SK-N-SH (cell line): ENCODE measurements at regions not wholly inside any gene's neighbourhood (a gene's known extent, or its start where the extent isn't known, plus 50 kb on each side); places are given as distances from the start of the nearest gene placed in this dataset.
"Not testable (repeated sequence)": the region's sequence is repeated elsewhere in the genome, so short reads cannot be mapped to it uniquely, and the experiment has no call there.

ENCODE experiments used
- CTCF ChIA-PET: fragments of 300-600, 350-600 bp; formaldehyde crosslinking; extraction: SDS; loops from one replicate; lab custom pipeline; 2021; lab: Yijun Ruan, JAX
- POLR2A ChIA-PET: fragments of 350-600 bp; sonication (Branson Sonifier 250); formaldehyde crosslinking; extraction: SDS; loops from one replicate; lab custom pipeline; 2020; ENCODE audit warnings: antibody characterized with exemption, inconsistent platforms; lab: Yijun Ruan, JAX
- DNase-seq: peaks from one replicate; pipeline ENCODE4 v3.0.0; 2012
- H2AFZ ChIP-seq: fragments of 200-600 bp; sonication (generic); 2 replicates; pipeline ENCODE4 v1.8.1; 2016; ENCODE audit warnings: antibody characterized with exemption, mild to moderate bottlenecking, low read depth
- H3F3A ChIP-seq: fragments of 200-600 bp; sonication (generic); replicated peaks from 2 replicates; pipeline ENCODE3; 2016; ENCODE audit warnings: antibody characterized with exemption, mild to moderate bottlenecking; ENCODE audit not compliant: insufficient read depth
- H3K27ac ChIP-seq, 2 experiments: fragments of 200-500 bp in 1 of 2; fragments of 200-600 bp in 1 of 2; sonication (Bioruptor generic) in 1 of 2; sonication (generic), shearing (Covaris generic) in 1 of 2; 2 replicates each; pipeline versions ENCODE4 v1.5.1 to v1.6.1; 2014 to 2016; ENCODE audit warnings: low read depth in 2 of 2, inconsistent platforms in 1 of 2, low read length in 1 of 2, mild to moderate bottlenecking in 1 of 2, mixed read lengths in 1 of 2
- H3K27me3 ChIP-seq: fragments of 200-600 bp; sonication (generic), shearing (Covaris generic); 2 replicates; pipeline ENCODE4 v1.6.1; 2016; ENCODE audit warnings: mixed run types; ENCODE audit not compliant: insufficient read depth
- H3K36me3 ChIP-seq, 2 experiments: fragments of 200-500 bp in 1 of 2; fragments of 200-600 bp in 1 of 2; sonication (Bioruptor generic) in 1 of 2; sonication (generic) in 1 of 2; replicated peaks in 1 of 2; 2 replicates each; pipeline versions ENCODE3 to v1.5.1; 2014 to 2016; ENCODE audit warnings: low read length in 1 of 2, mild to moderate bottlenecking in 1 of 2; ENCODE audit not compliant: insufficient read depth in 2 of 2, control insufficient read depth in 1 of 2
- H3K4me1 ChIP-seq, 2 experiments: fragments of 200-500 bp in 1 of 2; fragments of 200-600 bp in 1 of 2; sonication (Bioruptor generic) in 1 of 2; sonication (generic), shearing (Covaris generic) in 1 of 2; 2 replicates each; pipeline versions ENCODE4 v1.5.1 to v1.6.1; 2014 to 2016; ENCODE audit warnings: low read depth in 1 of 2, low read length in 1 of 2, mixed run types in 1 of 2; ENCODE audit not compliant: insufficient read depth in 2 of 2, control insufficient read depth in 1 of 2
- H3K4me2 ChIP-seq: fragments of 200-600 bp; sonication (generic), shearing (Covaris generic); 2 replicates; pipeline ENCODE4 v1.6.1; 2017; ENCODE audit warnings: mixed run types
- H3K4me3 ChIP-seq, 2 experiments: fragments of 200-500 bp in 1 of 2; fragments of 200-600 bp in 1 of 2; sonication (Bioruptor generic) in 1 of 2; sonication (generic), shearing (Covaris generic) in 1 of 2; 2 replicates each; pipeline versions ENCODE4 v1.5.1 to v1.8.1; 2014 to 2016; ENCODE audit warnings: low read depth in 2 of 2, inconsistent platforms in 1 of 2, low read length in 1 of 2, mild to moderate bottlenecking in 1 of 2, mixed read lengths in 1 of 2, moderate library complexity in 1 of 2
- H3K79me2 ChIP-seq: fragments of 200-600 bp; sonication (generic); 2 replicates; pipeline ENCODE4 v1.8.1; 2017; ENCODE audit warnings: mild to moderate bottlenecking; ENCODE audit not compliant: insufficient read depth
- H3K9ac ChIP-seq: fragments of 200-600 bp; sonication (generic); 2 replicates; pipeline ENCODE4 v1.6.1; 2017; ENCODE audit warnings: mixed run types
- H3K9me2 ChIP-seq: fragments of 200-600 bp; sonication (generic); 2 replicates; pipeline ENCODE4 v1.6.1; 2017; ENCODE audit warnings: mixed run types
- H3K9me3 ChIP-seq: fragments of 200-600 bp; sonication (generic); 2 replicates; pipeline ENCODE4 v1.6.1; 2017; ENCODE audit warnings: mixed run types, mild to moderate bottlenecking, moderate library complexity
- H4K20me1 ChIP-seq: fragments of 200-600 bp; sonication (generic); 2 replicates; pipeline ENCODE4 v1.6.1; 2017; ENCODE audit warnings: mild to moderate bottlenecking, mixed run types; ENCODE audit not compliant: insufficient read depth
- EP300 ChIP-seq, 2 experiments: IDR thresholded peaks; 2 replicates each; pipeline versions ENCODE4 v1.4.0 to v1.6.1; 2012; ENCODE audit warnings: borderline replicate concordance in 1 of 2, low read depth in 1 of 2, low read length in 1 of 2
- EZH2phosphoT487 ChIP-seq: fragments of 200-600 bp; sonication (generic); IDR thresholded peaks from 2 replicates; pipeline ENCODE4 v1.6.1; 2017; ENCODE audit warnings: low read depth, mixed run types, mild to moderate bottlenecking, antibody characterized with exemption, moderate library complexity, borderline replicate concordance
- FOXJ3 ChIP-seq: sonication (generic); formaldehyde crosslinking; IDR thresholded peaks from 2 replicates; pipeline ENCODE4 v1.5.1; 2020; ENCODE audit warnings: mild to moderate bottlenecking, missing genetic modification reagents
- FOXM1 ChIP-seq: IDR thresholded peaks from 2 replicates; pipeline ENCODE4 v1.4.0; 2012; ENCODE audit warnings: low read depth, mild to moderate bottlenecking
- IRF3 ChIP-seq: fragments of 150-350 bp; IDR thresholded peaks from 2 replicates; pipeline ENCODE4 v1.6.1; 2016; ENCODE audit warnings: mild to moderate bottlenecking, low read depth, low read length
- JUND ChIP-seq: IDR thresholded peaks from 2 replicates; pipeline ENCODE4 v1.4.0; 2012
- MAX ChIP-seq: IDR thresholded peaks from 2 replicates; pipeline ENCODE4 v1.4.0; 2012; ENCODE audit warnings: low read depth
- RAD21 ChIP-seq: IDR thresholded peaks from 2 replicates; pipeline ENCODE4 v1.6.1; 2012; ENCODE audit warnings: mild to moderate bottlenecking, low read length
- RFX5 ChIP-seq: IDR thresholded peaks from 2 replicates; pipeline ENCODE4 v1.6.1; 2012; ENCODE audit warnings: mild to moderate bottlenecking, improper control_type of control experiment, low read length
- SMC3 ChIP-seq: IDR thresholded peaks from 2 replicates; pipeline ENCODE4 v1.6.1; 2012; ENCODE audit warnings: low read depth, low read length, improper control_type of control experiment
- TEAD4 ChIP-seq: IDR thresholded peaks from 2 replicates; pipeline ENCODE4 v1.4.0; 2012; ENCODE audit warnings: mild to moderate bottlenecking, borderline replicate concordance; ENCODE audit not compliant: insufficient read depth
- USF1 ChIP-seq: IDR thresholded peaks from 2 replicates; pipeline ENCODE4 v1.4.0; 2012; ENCODE audit warnings: low read depth, borderline replicate concordance
- USF2 ChIP-seq: fragments of 150-350 bp; IDR thresholded peaks from 2 replicates; pipeline ENCODE4 v1.6.1; 2017; ENCODE audit warnings: antibody characterized with exemption, low read length, low read depth, borderline replicate concordance
- YY1 ChIP-seq: IDR thresholded peaks from 2 replicates; pipeline ENCODE4 v1.4.0; 2012; ENCODE audit warnings: low read depth, mild to moderate bottlenecking
- ZBTB33 ChIP-seq: IDR thresholded peaks from 2 replicates; pipeline ENCODE4 v1.4.0; 2012; ENCODE audit warnings: low read depth, borderline replicate concordance
- WGBS: methylation state at CpG from one replicate; pipeline ENCODE4 v1.1.6; 2017; ENCODE audit warnings: low lambda C conversion rate; 5-methylcytosine and 5-hydroxymethylcytosine counted together

- H3K27ac ChIP-seq: no peak overlapping the region
- no peaks in the 10 kb centered on the region for H3K79me2 ChIP-seq
- no peaks in the 10 kb centered on the region for H3K9me3 ChIP-seq
- no peak overlapping the region for H3K9ac ChIP-seq
- TF ChIP-seq EP300 (IDR thresholded peaks at IDR 0.05; ENCODE audit: borderline replicate concordance in 1 of 2, low read depth in 1 of 2, low read length in 1 of 2) (no peak), JUND (no peak), MAX (no peak), EZH2phosphoT487 (no peak)
- peaks cover 0 to 12% of the 10 kb centered on the region in 2 experiments; a peak in 1 of 4 replicates for H3K4me1 ChIP-seq
- no peaks in the 10 kb centered on the region for H3K9me2 ChIP-seq
- no peaks in the 10 kb centered on the region for H4K20me1 ChIP-seq
- CTCF ChIA-PET: no interaction called here
- no peaks in the 10 kb centered on the region for H3K36me3 ChIP-seq
- 94% methylated on average over 7 of the region's 9 CpGs for WGBS
- POLR2A ChIA-PET: no interaction called here
- no peaks in the 10 kb centered on the region for H3K27me3 ChIP-seq
- H3K4me3 ChIP-seq: no peak overlapping the region
- H3F3A ChIP-seq: no peaks in the 10 kb centered on the region
- DNase-seq: no peak
- H3K4me2 ChIP-seq: no peak overlapping the region
- no peak overlapping the region for H2AFZ ChIP-seq
Observed at GRCh38 chr1:229007701-229008100, 263.2 kb upstream of the RAB4A start.

GRCh38 chr1:229008347-229008746, 262.6 kb upstream of the RAB4A start:
- POLR2A ChIA-PET, H3K9ac ChIP-seq, CTCF ChIA-PET, H3F3A ChIP-seq, H3K9me3 ChIP-seq, DNase-seq, H4K20me1 ChIP-seq, H3K4me2 ChIP-seq, H3K79me2 ChIP-seq, H3K27me3 ChIP-seq, H3K9me2 ChIP-seq, H2AFZ ChIP-seq, H3K4me1 ChIP-seq, H3K36me3 ChIP-seq, H3K27ac ChIP-seq, H3K4me3 ChIP-seq: not testable (repeated sequence)
- 72% methylated on average over 5 of the region's 5 CpGs for WGBS

GRCh38 chr1:229011022-229011421, 259.9 kb upstream of the RAB4A start:
- Histone ChIP-seq H3K27me3 (no peaks in the 10 kb centered on the region), H3K4me1 (no peaks in the 10 kb centered on the region)
- no peak for TF ChIP-seq YY1
- no peak for TF ChIP-seq ZBTB33
- no peak for TF ChIP-seq IRF3
- no peak for TF ChIP-seq FOXJ3
- no peak for TF ChIP-seq USF2
- no peak for TF ChIP-seq RFX5
- TF ChIP-seq SMC3: no peak
- TF ChIP-seq TEAD4: no peak
- no peak for TF ChIP-seq RAD21
- TF ChIP-seq FOXM1: no peak
- no peak for TF ChIP-seq USF1
- TF ChIP-seq, all 33 proteins: peak for 0
- no peak overlapping the region for H3K27ac ChIP-seq
- CTCF ChIA-PET: no interaction called here
- POLR2A ChIA-PET: no interaction called here
- H3K9me2 ChIP-seq: no peaks in the 10 kb centered on the region
- DNase-seq: no peak
- H3K79me2 ChIP-seq: no peaks in the 10 kb centered on the region
- H3K9me3 ChIP-seq: no peaks in the 10 kb centered on the region
- no peaks in the 10 kb centered on the region for H3K36me3 ChIP-seq
- no peaks in the 10 kb centered on the region for H4K20me1 ChIP-seq
- 63% methylated on average over 2 of the region's 2 CpGs for WGBS
- no peak overlapping the region for H2AFZ ChIP-seq
- no peaks in the 10 kb centered on the region for H3F3A ChIP-seq
- H3K4me3 ChIP-seq: no peak overlapping the region
- H3K9ac ChIP-seq: no peak overlapping the region
- H3K4me2 ChIP-seq: no peak overlapping the region
